SK-N-SH (cell line): ENCODE measurements at regions not wholly inside any gene's neighbourhood (a gene's known extent, or its start where the extent isn't known, plus 50 kb on each side); places are given as distances from the start of the nearest gene placed in this dataset.

Source experiments
- CTCF ChIA-PET: fragments of 300-600, 350-600 bp; formaldehyde crosslinking; extraction: SDS; loops from one replicate; lab custom pipeline; 2021; lab: Yijun Ruan, JAX
- POLR2A ChIA-PET: fragments of 350-600 bp; sonication (Branson Sonifier 250); formaldehyde crosslinking; extraction: SDS; loops from one replicate; lab custom pipeline; 2020; ENCODE audit warnings: antibody characterized with exemption, inconsistent platforms; lab: Yijun Ruan, JAX
- DNase-seq: peaks from one replicate; pipeline ENCODE4 v3.0.0; 2012
- H2AFZ ChIP-seq: fragments of 200-600 bp; sonication (generic); 2 replicates; pipeline ENCODE4 v1.8.1; 2016; ENCODE audit warnings: antibody characterized with exemption, mild to moderate bottlenecking, low read depth
- H3F3A ChIP-seq: fragments of 200-600 bp; sonication (generic); replicated peaks from 2 replicates; pipeline ENCODE3; 2016; ENCODE audit warnings: antibody characterized with exemption, mild to moderate bottlenecking; ENCODE audit not compliant: insufficient read depth
- H3K27ac ChIP-seq, 2 experiments: fragments of 200-500 bp in 1 of 2; fragments of 200-600 bp in 1 of 2; sonication (Bioruptor generic) in 1 of 2; sonication (generic), shearing (Covaris generic) in 1 of 2; 2 replicates each; pipeline versions ENCODE4 v1.5.1 to v1.6.1; 2014 to 2016; ENCODE audit warnings: low read depth in 2 of 2, inconsistent platforms in 1 of 2, low read length in 1 of 2, mild to moderate bottlenecking in 1 of 2, mixed read lengths in 1 of 2
- H3K27me3 ChIP-seq: fragments of 200-600 bp; sonication (generic), shearing (Covaris generic); 2 replicates; pipeline ENCODE4 v1.6.1; 2016; ENCODE audit warnings: mixed run types; ENCODE audit not compliant: insufficient read depth
- H3K36me3 ChIP-seq, 2 experiments: fragments of 200-500 bp in 1 of 2; fragments of 200-600 bp in 1 of 2; sonication (Bioruptor generic) in 1 of 2; sonication (generic) in 1 of 2; replicated peaks in 1 of 2; 2 replicates each; pipeline versions ENCODE3 to v1.5.1; 2014 to 2016; ENCODE audit warnings: low read length in 1 of 2, mild to moderate bottlenecking in 1 of 2; ENCODE audit not compliant: insufficient read depth in 2 of 2, control insufficient read depth in 1 of 2
- H3K4me1 ChIP-seq, 2 experiments: fragments of 200-500 bp in 1 of 2; fragments of 200-600 bp in 1 of 2; sonication (Bioruptor generic) in 1 of 2; sonication (generic), shearing (Covaris generic) in 1 of 2; 2 replicates each; pipeline versions ENCODE4 v1.5.1 to v1.6.1; 2014 to 2016; ENCODE audit warnings: low read depth in 1 of 2, low read length in 1 of 2, mixed run types in 1 of 2; ENCODE audit not compliant: insufficient read depth in 2 of 2, control insufficient read depth in 1 of 2
- H3K4me2 ChIP-seq: fragments of 200-600 bp; sonication (generic), shearing (Covaris generic); 2 replicates; pipeline ENCODE4 v1.6.1; 2017; ENCODE audit warnings: mixed run types
- H3K4me3 ChIP-seq, 2 experiments: fragments of 200-500 bp in 1 of 2; fragments of 200-600 bp in 1 of 2; sonication (Bioruptor generic) in 1 of 2; sonication (generic), shearing (Covaris generic) in 1 of 2; 2 replicates each; pipeline versions ENCODE4 v1.5.1 to v1.8.1; 2014 to 2016; ENCODE audit warnings: low read depth in 2 of 2, inconsistent platforms in 1 of 2, low read length in 1 of 2, mild to moderate bottlenecking in 1 of 2, mixed read lengths in 1 of 2, moderate library complexity in 1 of 2
- H3K79me2 ChIP-seq: fragments of 200-600 bp; sonication (generic); 2 replicates; pipeline ENCODE4 v1.8.1; 2017; ENCODE audit warnings: mild to moderate bottlenecking; ENCODE audit not compliant: insufficient read depth
- H3K9ac ChIP-seq: fragments of 200-600 bp; sonication (generic); 2 replicates; pipeline ENCODE4 v1.6.1; 2017; ENCODE audit warnings: mixed run types
- H3K9me2 ChIP-seq: fragments of 200-600 bp; sonication (generic); 2 replicates; pipeline ENCODE4 v1.6.1; 2017; ENCODE audit warnings: mixed run types
- H3K9me3 ChIP-seq: fragments of 200-600 bp; sonication (generic); 2 replicates; pipeline ENCODE4 v1.6.1; 2017; ENCODE audit warnings: mixed run types, mild to moderate bottlenecking, moderate library complexity
- H4K20me1 ChIP-seq: fragments of 200-600 bp; sonication (generic); 2 replicates; pipeline ENCODE4 v1.6.1; 2017; ENCODE audit warnings: mild to moderate bottlenecking, mixed run types; ENCODE audit not compliant: insufficient read depth
- EZH2phosphoT487 ChIP-seq: fragments of 200-600 bp; sonication (generic); IDR thresholded peaks from 2 replicates; pipeline ENCODE4 v1.6.1; 2017; ENCODE audit warnings: low read depth, mixed run types, mild to moderate bottlenecking, antibody characterized with exemption, moderate library complexity, borderline replicate concordance
- FOSL2 ChIP-seq: IDR thresholded peaks from 2 replicates; pipeline ENCODE4 v1.4.0; 2012; ENCODE audit warnings: low read depth, mild to moderate bottlenecking, moderate library complexity, borderline replicate concordance
- MXI1 ChIP-seq: IDR thresholded peaks from 2 replicates; pipeline ENCODE4 v1.6.1; 2012; ENCODE audit warnings: mild to moderate bottlenecking, low read depth, low read length, improper control_type of control experiment
- NFIC ChIP-seq: IDR thresholded peaks from 2 replicates; pipeline ENCODE4 v1.4.0; 2012; ENCODE audit warnings: borderline replicate concordance
- NRF1 ChIP-seq: IDR thresholded peaks from 2 replicates; pipeline ENCODE4 v1.6.1; 2012; ENCODE audit warnings: low read depth, mild to moderate bottlenecking, low read length
- RAD21 ChIP-seq: IDR thresholded peaks from 2 replicates; pipeline ENCODE4 v1.6.1; 2012; ENCODE audit warnings: mild to moderate bottlenecking, low read length
- RFX5 ChIP-seq: IDR thresholded peaks from 2 replicates; pipeline ENCODE4 v1.6.1; 2012; ENCODE audit warnings: mild to moderate bottlenecking, improper control_type of control experiment, low read length
- TCF12 ChIP-seq: IDR thresholded peaks from 2 replicates; pipeline ENCODE4 v1.4.0; 2012
- TEAD4 ChIP-seq: IDR thresholded peaks from 2 replicates; pipeline ENCODE4 v1.4.0; 2012; ENCODE audit warnings: mild to moderate bottlenecking, borderline replicate concordance; ENCODE audit not compliant: insufficient read depth
- YY1 ChIP-seq: IDR thresholded peaks from 2 replicates; pipeline ENCODE4 v1.4.0; 2012; ENCODE audit warnings: low read depth, mild to moderate bottlenecking
- WGBS: methylation state at CpG from one replicate; pipeline ENCODE4 v1.1.6; 2017; ENCODE audit warnings: low lambda C conversion rate; 5-methylcytosine and 5-hydroxymethylcytosine counted together
- TF ChIP-seq, protein P1 (sequence below): IDR thresholded peaks from 2 replicates; pipeline ENCODE4 v1.6.1; 2012; ENCODE audit warnings: mild to moderate bottlenecking, low read depth, low read length, moderate library complexity
- TF ChIP-seq, protein P2 (sequence below): fragments of 150-350 bp; IDR thresholded peaks from 2 replicates; pipeline ENCODE4 v1.6.1; 2017; ENCODE audit warnings: antibody characterized with exemption, low read length, low read depth, borderline replicate concordance
- TF ChIP-seq, protein P3 (sequence below): IDR thresholded peaks from 2 replicates; pipeline ENCODE4 v1.4.0; 2012; ENCODE audit warnings: low read depth, borderline replicate concordance
- TF ChIP-seq, protein P4 (sequence below): IDR thresholded peaks from 2 replicates; pipeline ENCODE4 v1.4.0; 2012; ENCODE audit warnings: low read depth, borderline replicate concordance

DNA sequence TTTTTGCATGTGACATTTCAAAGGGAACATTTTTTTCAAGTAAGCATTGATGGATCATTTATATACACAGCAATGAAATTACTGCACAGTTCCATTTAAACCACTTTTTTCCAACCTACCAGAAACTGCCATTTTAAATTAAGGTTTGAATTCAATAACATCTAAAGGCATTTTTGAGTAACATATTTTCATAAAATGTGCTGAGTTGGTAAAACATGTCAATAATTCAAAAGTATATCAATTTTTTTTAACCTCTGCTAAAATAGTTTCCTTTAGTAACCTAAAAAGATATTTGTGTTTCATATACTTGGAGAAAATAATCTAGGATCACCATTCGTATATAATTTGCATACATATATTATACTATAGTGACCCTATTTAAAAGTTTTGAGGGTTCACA, 355.1 kb upstream of the KCNMB2 start:
- H3K9me3 ChIP-seq, result no peaks in the 10 kb centered on the region
- no peaks in the 10 kb centered on the region for H3K27me3 ChIP-seq
- no peak overlapping the region for H3K4me2 ChIP-seq
- H2AFZ ChIP-seq, result no peak overlapping the region; the same call in 1 of the 2 replicates
- no peaks in the 10 kb centered on the region for H3F3A ChIP-seq
- H3K27ac ChIP-seq, result peak overlapping the region in 1 of 2 experiments; percentile 99; a peak in 2 of 4 replicates
- no peaks in the 10 kb centered on the region for H3K79me2 ChIP-seq
- H3K4me1 ChIP-seq, result peaks cover 0 to 17% of the 10 kb centered on the region in 2 experiments; a peak in 2 of 4 replicates
- POLR2A ChIA-PET, result no interaction called here
- no peaks in the 10 kb centered on the region for H3K36me3 ChIP-seq
- no peak overlapping the region for H3K9ac ChIP-seq
- H3K4me3 ChIP-seq, result no peak overlapping the region
- H4K20me1 ChIP-seq, result no peaks in the 10 kb centered on the region
- 98% methylated on average over 1 of the region's 1 CpG for WGBS
- TF ChIP-seq, protein P1, sequence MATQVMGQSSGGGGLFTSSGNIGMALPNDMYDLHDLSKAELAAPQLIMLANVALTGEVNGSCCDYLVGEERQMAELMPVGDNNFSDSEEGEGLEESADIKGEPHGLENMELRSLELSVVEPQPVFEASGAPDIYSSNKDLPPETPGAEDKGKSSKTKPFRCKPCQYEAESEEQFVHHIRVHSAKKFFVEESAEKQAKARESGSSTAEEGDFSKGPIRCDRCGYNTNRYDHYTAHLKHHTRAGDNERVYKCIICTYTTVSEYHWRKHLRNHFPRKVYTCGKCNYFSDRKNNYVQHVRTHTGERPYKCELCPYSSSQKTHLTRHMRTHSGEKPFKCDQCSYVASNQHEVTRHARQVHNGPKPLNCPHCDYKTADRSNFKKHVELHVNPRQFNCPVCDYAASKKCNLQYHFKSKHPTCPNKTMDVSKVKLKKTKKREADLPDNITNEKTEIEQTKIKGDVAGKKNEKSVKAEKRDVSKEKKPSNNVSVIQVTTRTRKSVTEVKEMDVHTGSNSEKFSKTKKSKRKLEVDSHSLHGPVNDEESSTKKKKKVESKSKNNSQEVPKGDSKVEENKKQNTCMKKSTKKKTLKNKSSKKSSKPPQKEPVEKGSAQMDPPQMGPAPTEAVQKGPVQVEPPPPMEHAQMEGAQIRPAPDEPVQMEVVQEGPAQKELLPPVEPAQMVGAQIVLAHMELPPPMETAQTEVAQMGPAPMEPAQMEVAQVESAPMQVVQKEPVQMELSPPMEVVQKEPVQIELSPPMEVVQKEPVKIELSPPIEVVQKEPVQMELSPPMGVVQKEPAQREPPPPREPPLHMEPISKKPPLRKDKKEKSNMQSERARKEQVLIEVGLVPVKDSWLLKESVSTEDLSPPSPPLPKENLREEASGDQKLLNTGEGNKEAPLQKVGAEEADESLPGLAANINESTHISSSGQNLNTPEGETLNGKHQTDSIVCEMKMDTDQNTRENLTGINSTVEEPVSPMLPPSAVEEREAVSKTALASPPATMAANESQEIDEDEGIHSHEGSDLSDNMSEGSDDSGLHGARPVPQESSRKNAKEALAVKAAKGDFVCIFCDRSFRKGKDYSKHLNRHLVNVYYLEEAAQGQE, result no peak
- TF ChIP-seq FOSL2 (no peak), RFX5 (no peak)
- TF ChIP-seq, protein P2, sequence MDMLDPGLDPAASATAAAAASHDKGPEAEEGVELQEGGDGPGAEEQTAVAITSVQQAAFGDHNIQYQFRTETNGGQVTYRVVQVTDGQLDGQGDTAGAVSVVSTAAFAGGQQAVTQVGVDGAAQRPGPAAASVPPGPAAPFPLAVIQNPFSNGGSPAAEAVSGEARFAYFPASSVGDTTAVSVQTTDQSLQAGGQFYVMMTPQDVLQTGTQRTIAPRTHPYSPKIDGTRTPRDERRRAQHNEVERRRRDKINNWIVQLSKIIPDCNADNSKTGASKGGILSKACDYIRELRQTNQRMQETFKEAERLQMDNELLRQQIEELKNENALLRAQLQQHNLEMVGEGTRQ, result no peak
- TF ChIP-seq, all 33 proteins: peak for 0
- H3K9me2 ChIP-seq, result no peaks in the 10 kb centered on the region
- CTCF ChIA-PET, result no interaction called here
- DNase-seq, result no peak

DNA sequence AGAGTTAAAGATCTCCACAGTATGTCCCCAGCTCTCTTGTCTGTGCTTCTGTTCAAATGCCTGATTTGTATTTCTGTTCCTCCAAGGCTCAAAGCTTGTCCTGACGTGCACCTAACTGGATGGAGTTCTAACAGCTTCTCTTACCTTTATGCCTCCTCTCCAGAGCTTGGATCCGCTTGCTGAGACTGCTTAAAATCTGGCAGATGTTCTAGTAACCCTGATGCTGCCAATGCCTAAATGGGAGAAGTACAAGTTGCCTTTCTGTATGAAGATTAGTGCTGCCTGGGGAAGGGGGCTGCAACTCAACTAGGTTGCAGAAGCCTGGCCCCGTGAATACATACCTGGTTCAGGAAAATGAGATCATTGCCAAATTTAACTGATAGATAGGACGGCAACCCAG, 354.5 kb upstream of the KCNMB2 start:
- CTCF ChIA-PET, result no interaction called here
- H3K9me3 ChIP-seq, result no peaks in the 10 kb centered on the region
- H3K4me3 ChIP-seq, result no peak overlapping the region
- H3K27me3 ChIP-seq, result no peaks in the 10 kb centered on the region
- H3K4me2 ChIP-seq, result no peak overlapping the region
- H2AFZ ChIP-seq, result peak overlapping the region; percentile 56; the same call in 1 of the 2 replicates
- H3K4me1 ChIP-seq, result peaks cover 0 to 17% of the 10 kb centered on the region in 2 experiments; a peak in 2 of 4 replicates
- H3K9ac ChIP-seq, result no peak overlapping the region
- H3F3A ChIP-seq, result no peaks in the 10 kb centered on the region
- no peaks in the 10 kb centered on the region for H4K20me1 ChIP-seq
- H3K27ac ChIP-seq, result peak overlapping the region in 1 of 2 experiments; percentile 99; a peak in 2 of 4 replicates
- no peaks in the 10 kb centered on the region for H3K36me3 ChIP-seq
- no peaks in the 10 kb centered on the region for H3K9me2 ChIP-seq
- no peaks in the 10 kb centered on the region for H3K79me2 ChIP-seq
- no peak for DNase-seq
- WGBS, result 77% methylated on average over 4 of the region's 4 CpGs
- POLR2A ChIA-PET, result no interaction called here
- TF ChIP-seq, protein P3, sequence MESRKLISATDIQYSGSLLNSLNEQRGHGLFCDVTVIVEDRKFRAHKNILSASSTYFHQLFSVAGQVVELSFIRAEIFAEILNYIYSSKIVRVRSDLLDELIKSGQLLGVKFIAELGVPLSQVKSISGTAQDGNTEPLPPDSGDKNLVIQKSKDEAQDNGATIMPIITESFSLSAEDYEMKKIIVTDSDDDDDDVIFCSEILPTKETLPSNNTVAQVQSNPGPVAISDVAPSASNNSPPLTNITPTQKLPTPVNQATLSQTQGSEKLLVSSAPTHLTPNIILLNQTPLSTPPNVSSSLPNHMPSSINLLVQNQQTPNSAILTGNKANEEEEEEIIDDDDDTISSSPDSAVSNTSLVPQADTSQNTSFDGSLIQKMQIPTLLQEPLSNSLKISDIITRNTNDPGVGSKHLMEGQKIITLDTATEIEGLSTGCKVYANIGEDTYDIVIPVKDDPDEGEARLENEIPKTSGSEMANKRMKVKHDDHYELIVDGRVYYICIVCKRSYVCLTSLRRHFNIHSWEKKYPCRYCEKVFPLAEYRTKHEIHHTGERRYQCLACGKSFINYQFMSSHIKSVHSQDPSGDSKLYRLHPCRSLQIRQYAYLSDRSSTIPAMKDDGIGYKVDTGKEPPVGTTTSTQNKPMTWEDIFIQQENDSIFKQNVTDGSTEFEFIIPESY, result no peak
- TF ChIP-seq YY1 (no peak), TCF12 (no peak), MXI1 (no peak), RAD21 (no peak), NFIC (no peak), NRF1 (no peak), EZH2phosphoT487 (no peak), TEAD4 (no peak)
- TF ChIP-seq, protein P1, result no peak
- TF ChIP-seq, protein P4, sequence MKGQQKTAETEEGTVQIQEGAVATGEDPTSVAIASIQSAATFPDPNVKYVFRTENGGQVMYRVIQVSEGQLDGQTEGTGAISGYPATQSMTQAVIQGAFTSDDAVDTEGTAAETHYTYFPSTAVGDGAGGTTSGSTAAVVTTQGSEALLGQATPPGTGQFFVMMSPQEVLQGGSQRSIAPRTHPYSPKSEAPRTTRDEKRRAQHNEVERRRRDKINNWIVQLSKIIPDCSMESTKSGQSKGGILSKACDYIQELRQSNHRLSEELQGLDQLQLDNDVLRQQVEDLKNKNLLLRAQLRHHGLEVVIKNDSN, result no peak
